ENCODE measurements at regions not wholly inside any gene's neighbourhood (a gene's known extent, or its start where the extent isn't known, plus 50 kb on each side); places are given as distances from the start of the nearest gene placed in this dataset.
"Not testable (repeated sequence)": the region's sequence is repeated elsewhere in the genome, so short reads cannot be mapped to it uniquely, and the experiment has no call there.

GRCh38 chr4:131724847-131725246, 1424.2 kb upstream of the PCDH10 start:
- TF ChIP-seq, protein P1, sequence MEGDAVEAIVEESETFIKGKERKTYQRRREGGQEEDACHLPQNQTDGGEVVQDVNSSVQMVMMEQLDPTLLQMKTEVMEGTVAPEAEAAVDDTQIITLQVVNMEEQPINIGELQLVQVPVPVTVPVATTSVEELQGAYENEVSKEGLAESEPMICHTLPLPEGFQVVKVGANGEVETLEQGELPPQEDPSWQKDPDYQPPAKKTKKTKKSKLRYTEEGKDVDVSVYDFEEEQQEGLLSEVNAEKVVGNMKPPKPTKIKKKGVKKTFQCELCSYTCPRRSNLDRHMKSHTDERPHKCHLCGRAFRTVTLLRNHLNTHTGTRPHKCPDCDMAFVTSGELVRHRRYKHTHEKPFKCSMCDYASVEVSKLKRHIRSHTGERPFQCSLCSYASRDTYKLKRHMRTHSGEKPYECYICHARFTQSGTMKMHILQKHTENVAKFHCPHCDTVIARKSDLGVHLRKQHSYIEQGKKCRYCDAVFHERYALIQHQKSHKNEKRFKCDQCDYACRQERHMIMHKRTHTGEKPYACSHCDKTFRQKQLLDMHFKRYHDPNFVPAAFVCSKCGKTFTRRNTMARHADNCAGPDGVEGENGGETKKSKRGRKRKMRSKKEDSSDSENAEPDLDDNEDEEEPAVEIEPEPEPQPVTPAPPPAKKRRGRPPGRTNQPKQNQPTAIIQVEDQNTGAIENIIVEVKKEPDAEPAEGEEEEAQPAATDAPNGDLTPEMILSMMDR (IDR thresholded peaks at IDR 0.05) = not testable (repeated sequence)
- not testable (repeated sequence) for TF ChIP-seq EP300 (IDR thresholded peaks at IDR 0.05); POLR2A (IDR thresholded peaks at IDR 0.05; ENCODE audit: low read depth); POLR2AphosphoS5 (IDR thresholded peaks at IDR 0.05)
